ENCODE measurements at regions not wholly inside any gene's neighbourhood (a gene's known extent, or its start where the extent isn't known, plus 50 kb on each side); places are given as distances from the start of the nearest gene placed in this dataset.

DNA sequence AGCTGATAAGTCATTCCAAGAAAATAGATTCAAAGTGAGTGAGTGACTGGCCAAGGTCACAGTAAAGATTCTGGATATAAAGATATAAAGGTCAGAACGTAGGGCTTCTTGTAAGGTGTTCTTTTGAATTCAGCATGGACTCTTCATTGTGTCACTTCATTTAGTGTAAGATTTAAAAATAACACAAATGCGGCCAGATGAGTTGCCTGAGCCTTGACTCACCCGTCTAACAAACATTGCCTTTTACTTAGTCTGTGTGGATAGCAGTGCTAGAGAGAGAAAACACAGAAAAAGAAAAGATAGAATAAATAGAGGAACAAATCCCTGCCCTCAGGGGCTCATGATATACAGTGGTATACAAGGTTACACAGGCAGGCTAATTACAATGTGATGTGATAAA is 223.4 kb downstream of the PLPP3 start:
- DNase-seq (ENCODE audit: low spot score), result no peak

DNA sequence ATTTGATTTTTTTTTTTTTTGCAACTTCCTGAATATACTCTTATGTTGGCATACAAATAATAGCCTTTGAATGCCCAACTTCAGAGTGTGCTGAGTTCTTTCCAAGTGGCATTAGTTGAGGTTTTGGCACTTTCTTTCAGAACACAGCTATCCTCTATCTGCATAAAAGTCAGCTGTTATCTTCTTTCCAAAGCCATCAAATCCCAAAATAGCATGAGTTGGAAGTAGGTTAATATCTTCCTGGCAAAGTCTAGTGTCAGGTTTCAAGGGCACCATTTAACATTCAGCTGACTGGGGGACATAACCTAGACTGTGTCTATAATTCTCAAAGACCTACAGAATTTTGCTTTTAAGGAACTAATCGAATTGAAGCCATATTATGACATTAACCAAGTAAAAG is 223.9 kb downstream of the PLPP3 start:
- DNase-seq (ENCODE audit: low spot score), result no peak

DNA sequence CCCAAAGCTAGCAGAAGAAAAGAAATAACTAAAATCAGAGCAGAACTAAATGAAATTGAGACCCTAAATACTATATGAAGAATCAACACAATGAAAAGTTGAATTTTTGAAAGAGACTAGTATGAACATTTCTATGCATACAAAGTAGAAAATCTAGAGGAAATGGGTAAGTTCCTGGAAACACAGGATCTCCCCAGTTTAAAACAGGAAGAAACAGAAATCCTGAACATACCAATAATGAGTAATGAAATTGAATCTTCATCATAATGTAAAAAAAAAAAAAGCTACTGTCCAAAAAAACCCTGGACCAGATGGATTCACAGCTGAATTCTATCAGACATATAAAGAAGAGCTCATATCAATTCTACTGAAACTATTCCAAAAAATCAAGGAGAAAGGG is 233.5 kb downstream of the PLPP3 start:
- no peak for DNase-seq (ENCODE audit: low spot score)

DNA sequence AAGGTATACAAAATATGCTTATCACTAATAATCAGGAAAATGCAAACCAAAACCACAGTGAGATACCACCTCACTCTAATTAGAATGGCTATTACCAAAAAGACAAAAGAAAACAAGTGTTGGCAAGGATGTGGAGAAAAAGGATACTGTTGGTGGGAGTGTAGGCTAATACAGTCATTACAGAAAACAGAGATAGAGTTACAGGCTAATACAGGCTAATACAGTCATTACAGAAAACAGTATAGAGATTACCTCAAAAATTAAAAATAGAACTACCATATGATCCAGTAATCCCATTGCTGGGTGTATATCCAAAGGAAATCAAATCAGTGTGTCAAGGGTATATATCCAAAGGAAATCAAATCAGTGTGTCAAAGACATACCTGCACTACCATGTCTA is 238.4 kb downstream of the PLPP3 start:
- no peak for DNase-seq (ENCODE audit: low spot score)

DNA sequence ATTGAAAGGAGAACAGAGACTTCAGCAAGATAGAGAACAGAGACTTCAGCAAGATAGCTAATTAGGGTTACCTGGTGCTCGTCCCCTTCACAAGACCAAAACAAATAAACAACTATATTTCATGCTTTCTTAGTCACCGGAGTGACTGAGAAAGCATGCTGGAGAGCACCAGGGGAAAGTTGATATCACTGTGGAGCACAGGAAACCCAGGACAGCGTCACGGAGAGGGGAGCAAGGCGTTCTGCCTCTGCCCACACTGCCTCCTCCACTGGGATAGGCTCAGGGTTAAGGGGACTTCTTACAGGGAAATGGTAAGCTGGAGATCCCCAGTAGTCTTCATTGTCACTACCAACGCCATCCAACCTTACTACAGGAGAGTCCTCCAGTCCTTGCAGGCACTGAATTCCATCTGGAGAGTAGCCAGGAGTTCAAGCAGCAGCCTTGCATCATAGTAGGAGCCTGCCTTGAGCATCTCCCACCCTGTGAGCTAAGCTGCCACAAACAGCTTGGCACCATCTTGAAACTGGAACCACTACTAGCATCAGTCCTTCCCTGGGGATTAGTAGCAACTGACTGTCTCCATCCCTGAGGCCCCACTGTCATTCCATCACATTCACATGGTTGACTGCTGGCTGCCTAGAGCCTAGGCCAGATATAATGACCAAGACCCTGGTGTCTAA is 239.4 kb downstream of the PLPP3 start:
- DNase-seq (ENCODE audit: low spot score), result no peak

DNA sequence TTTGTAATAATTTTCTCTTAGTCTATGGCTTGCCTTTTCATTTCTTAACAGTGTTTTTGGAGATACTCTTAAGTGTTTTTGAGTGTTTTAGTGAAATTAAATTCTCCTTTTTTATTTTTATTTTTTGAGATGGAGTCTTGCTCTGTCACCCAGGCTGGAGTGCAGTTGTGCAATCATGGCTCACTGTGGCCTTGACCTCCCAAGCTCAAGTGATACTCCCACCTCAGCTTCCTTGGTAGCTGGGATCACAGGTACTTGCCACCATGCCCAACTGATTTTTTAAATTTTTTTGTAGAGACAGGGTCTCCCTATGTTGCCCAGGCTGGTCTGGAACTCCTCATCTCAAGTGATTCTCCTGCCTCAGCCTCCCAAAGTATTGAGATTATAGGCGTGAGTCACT is 240.3 kb downstream of the PLPP3 start:
- no peak for DNase-seq (ENCODE audit: low spot score)

DNA sequence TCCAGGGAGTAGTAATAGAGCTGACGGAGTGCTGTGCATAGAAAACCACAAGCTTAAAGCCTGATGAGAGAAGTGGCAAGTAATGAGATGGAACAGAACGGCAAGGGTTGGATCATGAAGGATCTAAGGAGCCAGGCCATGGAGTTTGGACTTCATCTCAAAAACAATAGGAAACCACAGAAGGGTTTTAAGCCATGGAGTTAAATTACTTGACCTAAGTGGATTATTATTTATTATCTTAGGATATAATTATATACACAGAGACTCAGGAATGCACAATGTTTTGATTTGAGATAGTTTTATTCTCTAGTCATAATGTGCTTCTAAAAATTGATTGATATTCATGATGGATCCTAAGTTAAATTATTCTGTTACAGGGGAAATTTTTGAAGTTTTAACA is 242.4 kb downstream of the PLPP3 start:
- no peak for DNase-seq (ENCODE audit: low spot score)

DNA sequence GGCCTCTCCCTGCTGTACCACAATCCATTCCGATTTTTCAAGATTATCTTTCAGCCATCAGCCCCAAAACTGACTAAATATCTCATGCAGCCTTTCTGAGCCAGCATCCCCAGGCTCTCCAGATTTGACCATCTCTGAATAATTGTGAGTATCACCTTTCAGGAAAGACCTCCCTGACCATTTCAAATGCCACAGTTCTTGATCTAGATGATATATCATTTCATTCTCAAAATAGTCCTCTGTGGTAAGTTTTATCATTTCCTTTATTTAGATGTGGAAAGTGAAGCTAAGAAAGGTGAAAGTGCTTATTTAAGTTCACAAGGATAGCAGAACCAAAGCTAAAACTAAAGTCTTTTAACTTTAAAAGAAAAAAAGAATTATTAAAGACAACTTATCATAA is 244.0 kb downstream of the PLPP3 start:
- DNase-seq (ENCODE audit: low spot score), result no peak

DNA sequence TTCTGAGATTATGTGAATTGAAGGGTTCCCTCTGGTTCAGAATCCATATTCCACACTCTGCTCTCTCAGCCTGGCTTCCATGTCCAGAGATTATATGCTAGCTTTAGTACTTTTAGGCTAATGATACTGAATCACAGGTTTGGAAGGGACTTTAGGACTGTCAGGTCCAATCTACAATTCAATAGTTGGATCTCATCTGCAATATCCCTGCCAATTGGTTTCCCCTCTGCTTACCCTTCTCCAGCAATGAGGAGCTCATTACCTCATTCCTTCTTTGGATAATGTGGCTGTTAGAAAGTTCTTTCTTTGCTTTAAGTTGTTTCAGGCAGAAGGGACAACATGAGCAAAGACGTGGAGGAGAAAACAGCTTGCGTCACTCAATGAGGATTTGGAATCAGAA is 245.3 kb downstream of the PLPP3 start:
- DNase-seq (ENCODE audit: low spot score), result no peak

DNA sequence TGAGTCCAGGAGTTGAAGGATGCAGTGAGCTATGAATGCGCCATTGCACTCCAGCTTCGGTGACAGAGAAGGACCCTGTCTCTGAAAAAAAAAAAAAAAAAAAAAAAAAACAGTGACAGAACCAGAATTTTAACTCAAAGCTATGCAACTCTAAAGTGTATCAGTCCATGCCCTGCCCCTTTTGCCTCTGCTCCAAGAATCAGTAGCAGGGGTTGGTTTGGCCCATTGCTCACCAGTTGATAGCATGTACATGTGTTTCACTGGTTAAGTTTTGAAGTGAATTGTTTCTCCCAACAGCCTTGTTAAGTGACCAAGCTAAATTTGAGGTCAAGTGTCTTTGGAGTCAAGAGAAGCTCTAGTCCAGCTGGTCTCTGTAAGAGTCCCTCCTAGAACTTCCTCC is 245.9 kb downstream of the PLPP3 start:
- DNase-seq (ENCODE audit: low spot score), result no peak

DNA sequence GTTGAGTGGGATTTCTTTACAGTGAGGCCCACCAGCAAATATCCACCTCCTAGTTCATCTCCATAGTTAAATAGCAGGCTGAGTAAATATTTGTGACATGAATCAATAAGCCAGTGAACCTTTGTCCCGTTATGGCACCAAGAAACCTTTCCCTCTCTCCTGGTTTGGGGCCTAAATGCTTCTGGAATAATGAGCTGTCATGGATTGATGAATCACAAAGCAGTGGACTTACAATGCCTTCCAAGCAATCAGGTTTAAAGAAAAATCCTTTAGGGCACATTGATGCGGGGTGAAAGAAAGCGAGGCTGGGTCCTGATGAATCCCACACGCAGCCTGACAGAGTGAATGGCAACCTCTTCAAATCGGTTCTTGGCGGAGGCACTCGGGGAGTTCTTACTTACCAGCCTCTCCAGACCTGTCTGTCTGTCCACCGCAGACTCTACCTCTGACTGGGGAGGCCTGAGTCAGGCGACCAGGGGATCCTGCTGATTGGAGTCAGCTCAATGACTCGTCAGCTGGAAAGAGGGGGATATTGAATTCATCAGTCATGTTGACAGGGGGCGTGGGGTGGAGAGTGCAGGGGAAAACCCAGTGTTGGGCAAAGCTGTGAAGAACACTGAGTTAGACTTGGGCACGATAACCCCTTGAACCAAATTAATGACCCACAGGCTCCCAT is 247.3 kb downstream of the PLPP3 start:
- no peak for DNase-seq (ENCODE audit: low spot score)

DNA sequence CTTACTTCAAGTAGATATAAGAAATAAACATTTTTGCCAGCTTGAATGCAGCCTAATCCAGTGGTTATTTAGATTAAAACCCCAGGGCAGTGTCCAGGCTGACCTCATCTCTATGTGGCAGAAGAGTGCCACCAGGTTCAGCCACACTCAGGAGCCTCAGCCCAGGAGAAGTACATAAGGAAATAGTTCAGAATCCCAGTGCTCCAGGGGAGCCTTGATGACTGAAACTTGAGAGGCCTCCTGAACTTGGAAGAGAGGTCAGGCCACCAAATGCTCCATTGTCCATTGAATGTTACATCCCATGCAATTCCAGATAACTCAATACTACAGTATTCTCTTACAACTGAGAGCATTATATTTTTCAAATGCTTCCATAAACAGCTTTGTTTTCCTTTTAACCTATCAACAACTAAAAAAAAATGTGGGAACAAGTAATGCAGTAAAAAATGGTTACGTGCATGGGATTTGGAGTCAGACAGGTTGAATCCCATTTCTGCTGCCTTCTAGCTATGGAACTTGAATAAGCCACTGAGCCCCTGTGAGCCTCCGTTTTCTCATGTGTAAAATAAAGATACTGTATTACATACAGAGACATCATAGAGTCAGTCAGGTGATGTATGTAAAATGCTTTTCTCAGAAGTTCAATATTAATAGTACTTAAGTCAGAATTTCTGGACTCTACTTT is 248.0 kb downstream of the PLPP3 start:
- DNase-seq (ENCODE audit: low spot score), result no peak

DNA sequence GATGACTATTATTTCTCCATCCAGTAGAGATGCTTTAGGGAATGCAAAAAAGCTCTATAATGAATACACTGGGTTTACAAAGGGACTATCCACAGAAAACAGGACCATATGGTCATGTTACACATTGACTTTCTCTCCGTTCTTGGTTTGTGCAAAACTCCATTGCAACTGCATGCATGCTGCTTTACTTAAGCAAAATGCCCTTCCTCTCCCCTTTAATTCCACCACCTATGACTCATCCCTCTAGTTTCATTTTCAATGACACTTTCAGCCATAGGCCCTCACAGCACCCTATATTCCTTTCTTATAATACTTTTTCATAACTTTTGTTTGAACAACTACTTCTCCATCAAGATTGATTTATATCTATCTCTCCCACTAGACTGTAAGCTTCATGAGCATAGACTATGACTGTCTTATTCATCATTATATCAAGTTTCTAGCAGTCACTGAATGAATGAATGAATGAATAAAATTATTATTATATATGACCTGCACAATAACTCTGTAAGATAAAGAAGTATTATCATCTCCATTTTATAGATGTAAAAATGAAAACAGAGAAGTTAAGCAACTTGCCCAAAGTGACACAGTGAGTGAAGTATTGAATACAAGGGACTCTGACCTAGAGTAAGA is 248.9 kb downstream of the PLPP3 start:
- no peak for DNase-seq (ENCODE audit: low spot score)

DNA sequence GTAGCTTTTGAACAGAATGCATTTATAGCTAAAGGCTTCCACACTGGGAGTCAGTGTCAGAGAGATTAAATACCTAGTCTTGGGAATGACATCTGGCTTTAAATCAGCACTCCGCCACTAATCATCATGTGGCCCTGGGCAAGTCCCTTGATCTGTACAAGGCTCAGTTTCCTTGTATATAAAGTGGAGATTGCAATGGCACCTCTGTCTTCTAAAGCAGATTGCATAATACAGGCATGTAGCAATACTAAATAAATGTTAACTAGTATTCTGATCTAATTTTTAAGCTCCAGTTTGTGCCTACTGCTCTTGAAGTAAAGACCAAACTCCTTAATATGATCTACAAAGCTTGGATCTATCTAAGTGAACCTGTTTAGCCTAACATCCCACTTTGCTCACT is 249.4 kb downstream of the PLPP3 start:
- no peak for DNase-seq (ENCODE audit: low spot score)

DNA sequence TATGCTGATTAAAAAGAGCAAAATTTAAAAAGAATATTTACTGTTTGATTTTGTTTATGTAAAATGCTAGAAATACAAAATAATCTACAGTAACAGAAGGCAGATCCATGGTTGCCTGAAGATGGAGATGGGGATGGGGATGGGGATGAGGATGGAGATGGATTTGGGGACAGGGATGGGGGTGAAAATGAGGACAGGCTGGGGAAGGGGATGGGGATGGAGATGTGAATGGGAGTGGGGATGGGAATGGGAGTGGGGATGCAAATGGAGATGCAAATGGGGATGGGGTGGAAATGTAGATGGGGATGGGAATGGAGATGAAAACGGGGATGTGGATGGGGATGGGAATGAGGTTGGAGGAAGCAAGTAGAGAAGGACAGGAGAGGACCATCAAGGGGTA is 252.2 kb downstream of the PLPP3 start:
- no peak for DNase-seq (ENCODE audit: low spot score)

DNA sequence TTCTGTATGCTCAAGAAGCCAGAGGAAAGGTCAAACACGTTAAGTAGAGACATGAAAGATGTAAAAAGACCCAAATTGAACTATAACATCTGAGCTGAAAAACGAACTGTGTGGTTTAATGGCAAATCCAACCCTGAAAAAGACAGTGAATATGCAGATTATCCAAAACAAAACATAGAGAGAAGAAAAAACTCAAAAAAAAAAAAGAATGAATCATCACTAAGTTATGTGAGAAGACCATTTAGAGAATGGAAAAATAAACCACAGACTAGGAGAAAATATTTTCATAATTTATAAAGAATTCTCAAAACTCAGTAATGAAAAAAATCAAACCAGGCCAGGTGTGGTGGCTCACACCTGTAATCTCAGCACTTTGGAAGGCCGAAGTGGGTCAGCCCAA is 253.3 kb downstream of the PLPP3 start:
- no peak for DNase-seq (ENCODE audit: low spot score)

DNA sequence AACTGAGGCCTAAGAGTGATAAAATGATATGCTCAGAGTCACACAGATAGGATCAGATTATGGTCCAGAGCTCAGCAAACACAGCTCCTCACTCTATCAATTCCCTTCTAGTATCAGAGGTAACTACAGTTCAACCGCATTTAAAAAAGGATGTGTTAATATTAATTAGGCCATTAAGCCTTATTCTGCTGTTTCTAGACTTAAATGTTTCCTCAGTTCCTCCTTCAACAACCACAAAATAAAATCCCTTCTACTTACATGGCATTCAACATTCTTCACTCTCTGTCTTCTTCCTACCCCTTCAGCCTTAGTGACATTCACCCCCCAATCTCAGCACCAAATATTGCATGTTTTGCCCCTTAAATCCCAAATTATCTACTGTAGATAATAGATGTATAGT is 254.9 kb downstream of the PLPP3 start:
- no peak for DNase-seq (ENCODE audit: low spot score)

DNA sequence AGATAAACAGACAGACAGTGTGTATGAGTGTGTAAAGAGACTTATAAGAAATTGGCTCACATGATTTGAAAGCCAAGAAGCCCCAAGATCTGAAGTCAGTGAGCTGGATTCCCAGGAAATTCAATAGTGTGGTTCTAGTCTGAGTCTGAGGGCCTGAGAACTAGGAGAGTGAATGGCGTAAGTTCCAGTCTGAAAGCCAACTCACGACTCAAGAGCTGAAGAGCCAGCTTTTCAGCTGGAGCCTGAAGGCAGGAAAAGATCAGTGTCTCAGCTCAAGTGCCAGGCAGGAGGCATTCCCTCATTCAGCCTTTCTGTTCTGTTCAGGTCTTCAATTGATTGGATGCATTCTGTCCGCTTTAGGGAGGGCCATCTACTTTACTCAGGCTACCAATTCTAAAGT is 257.2 kb downstream of the PLPP3 start:
- no peak for DNase-seq (ENCODE audit: low spot score)

DNA sequence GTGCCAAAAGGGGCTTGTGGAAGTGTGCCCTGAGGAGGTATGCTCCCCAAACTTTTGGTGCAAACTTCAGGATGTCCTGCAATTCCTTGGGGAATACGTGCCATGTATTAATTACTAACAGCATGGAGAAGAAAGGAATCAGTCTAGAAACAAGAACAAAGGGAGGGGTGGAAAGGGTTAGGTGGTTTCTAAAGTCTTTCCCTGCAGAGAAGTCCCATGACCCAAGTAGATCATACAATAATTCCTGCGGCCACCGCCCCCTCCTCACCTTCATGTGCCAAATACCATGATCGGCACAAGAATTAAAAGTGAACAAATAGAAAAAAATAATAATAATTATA is 258.2 kb downstream of the PLPP3 start:
- no peak for DNase-seq (ENCODE audit: low spot score)

DNA sequence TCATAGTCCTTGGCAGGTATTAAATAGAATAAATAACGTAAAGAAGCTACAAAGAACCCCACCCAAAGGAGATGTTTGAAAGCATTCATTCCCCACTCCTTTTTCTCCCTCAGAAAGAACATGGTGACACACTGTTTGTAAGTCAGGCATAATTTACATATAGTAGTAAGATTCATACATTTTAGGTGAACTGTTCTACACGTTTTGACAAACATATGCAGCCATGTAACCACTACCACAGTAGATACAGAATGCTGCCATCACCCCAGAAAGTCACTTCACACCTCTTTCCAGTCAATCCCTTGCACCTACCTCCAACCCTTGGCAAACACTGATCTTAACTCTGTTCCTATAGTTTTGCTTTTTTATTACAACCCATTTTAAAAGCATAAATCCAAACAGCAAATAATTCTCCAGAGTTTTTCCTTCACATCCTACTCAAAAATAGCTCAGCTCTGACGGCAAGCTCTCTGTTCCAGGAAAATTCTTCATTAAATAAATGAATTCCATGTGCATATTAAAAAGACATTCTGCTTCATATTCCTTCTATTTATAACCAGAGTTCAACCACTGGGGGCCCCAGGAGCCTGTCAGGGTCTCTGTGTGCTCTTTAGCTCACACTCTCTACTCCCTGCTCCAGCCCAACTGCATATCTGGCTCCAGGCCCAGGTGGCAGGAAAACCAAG is 258.8 kb downstream of the PLPP3 start:
- no peak for DNase-seq (ENCODE audit: low spot score)

DNA sequence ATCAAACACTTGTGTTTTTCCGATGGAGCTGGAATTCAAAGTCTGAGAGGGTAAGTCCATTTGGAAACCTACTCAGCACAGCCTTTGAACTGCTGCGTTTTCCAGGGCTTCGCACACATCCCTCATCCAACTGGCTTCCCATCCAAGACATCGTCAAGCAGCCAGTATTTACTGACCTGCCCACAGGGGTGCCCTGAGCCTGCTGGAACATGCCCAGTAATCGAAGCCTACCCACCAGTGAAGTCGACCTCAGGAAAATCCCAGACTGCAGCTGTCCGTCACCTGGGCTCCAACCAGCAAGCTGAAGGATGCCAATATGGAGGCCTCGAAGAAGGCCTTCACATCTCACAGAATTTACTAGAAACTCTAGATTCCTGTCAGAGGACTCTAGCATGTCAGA is 261.6 kb downstream of the PLPP3 start:
- no peak for DNase-seq (ENCODE audit: low spot score)

DNA sequence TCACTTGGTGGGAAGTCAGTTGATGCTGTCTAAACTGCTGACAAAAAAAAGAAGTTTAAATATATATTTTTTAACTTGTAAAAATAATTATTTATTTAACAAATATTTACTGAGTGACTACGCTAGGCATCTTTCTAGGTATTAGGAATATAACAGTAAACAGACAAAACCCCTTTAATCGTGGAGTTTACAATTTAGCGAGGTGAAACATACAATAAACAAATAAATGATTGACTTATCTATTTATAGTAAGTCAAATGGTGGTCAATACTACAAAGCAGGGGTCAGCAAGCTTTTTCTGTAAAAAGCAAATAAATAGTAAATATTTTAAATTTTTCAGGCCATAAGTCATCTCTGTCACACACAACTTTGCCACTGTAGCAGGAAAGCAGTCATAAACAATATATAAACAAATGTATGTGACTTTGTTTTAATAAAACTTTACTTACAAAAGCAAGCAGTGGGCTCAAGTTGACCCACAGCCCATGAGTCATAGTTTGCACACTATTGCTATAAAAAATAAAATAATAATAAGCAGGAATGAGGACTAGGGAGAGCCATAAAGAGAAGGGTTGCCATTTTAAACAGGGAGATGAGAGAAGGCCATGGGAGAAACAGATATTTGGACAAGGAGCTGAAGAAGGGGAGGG is 263.9 kb downstream of the PLPP3 start:
- no peak for DNase-seq (ENCODE audit: low spot score)
